Middle frontal gyrus (tissue), 1 donor: ENCODE measurements at regions not wholly inside any gene's neighbourhood (a gene's known extent, or its start where the extent isn't known, plus 50 kb on each side); places are given as distances from the start of the nearest gene placed in this dataset.
"Not testable (repeated sequence)": the region's sequence is repeated elsewhere in the genome, so short reads cannot be mapped to it uniquely, and the experiment has no call there.

Experiments used
- DNase-seq: peaks from one replicate; pipeline ENCODE4 v3.0.0-alpha.2; 2015; ENCODE audit warnings: low spot score; ENCODE audit errors: extremely low spot score

- no peak for DNase-seq
These were observed 338.6 kb upstream of the ZFP42 start for GRCh38 chr4:187656959-187657358.

- no peak for DNase-seq
These were observed 332.5 kb upstream of the ZFP42 start for GRCh38 chr4:187663076-187663475.

GRCh38 chr4:187664011-187664410 lies 331.6 kb upstream of the ZFP42 start:
- no peak for DNase-seq

GRCh38 chr4:187665086-187665485 lies 330.5 kb upstream of the ZFP42 start:
- no peak for DNase-seq

GRCh38 chr4:187666034-187666433 lies 329.5 kb upstream of the ZFP42 start:
- no peak for DNase-seq

GRCh38 chr4:187666697-187667494 lies 328.7 kb upstream of the ZFP42 start:
- no peak for DNase-seq

GRCh38 chr4:187668526-187669082 lies 327.0 kb upstream of the ZFP42 start:
- no peak for DNase-seq

GRCh38 chr4:187671521-187671920 lies 324.1 kb upstream of the ZFP42 start:
- DNase-seq: not testable (repeated sequence)

GRCh38 chr4:187671958-187672357 lies 323.6 kb upstream of the ZFP42 start:
- DNase-seq: not testable (repeated sequence)

- DNase-seq: not testable (repeated sequence)
These were observed 323.0 kb upstream of the ZFP42 start for GRCh38 chr4:187672526-187672925.

GRCh38 chr4:187679450-187679849 lies 316.1 kb upstream of the ZFP42 start:
- no peak for DNase-seq

GRCh38 chr4:187685247-187685646 lies 310.3 kb upstream of the ZFP42 start:
- no peak for DNase-seq

- no peak for DNase-seq
These were observed 307.9 kb upstream of the ZFP42 start for GRCh38 chr4:187687697-187688096.

GRCh38 chr4:187692626-187693025 lies 302.9 kb upstream of the ZFP42 start:
- no peak for DNase-seq

GRCh38 chr4:187695531-187695930 lies 300.0 kb upstream of the ZFP42 start:
- not testable (repeated sequence) for DNase-seq

- no peak for DNase-seq
These were observed 284.0 kb upstream of the ZFP42 start for GRCh38 chr4:187711586-187711985.

- DNase-seq: no peak
These were observed 280.6 kb upstream of the ZFP42 start for GRCh38 chr4:187714957-187715356.

GRCh38 chr4:187715466-187715865 lies 280.1 kb upstream of the ZFP42 start:
- DNase-seq: no peak

GRCh38 chr4:187724456-187724855 lies 271.1 kb upstream of the ZFP42 start:
- no peak for DNase-seq

- DNase-seq: no peak
These were observed 269.1 kb upstream of the ZFP42 start for GRCh38 chr4:187726485-187726884.

GRCh38 chr4:187732524-187732923 lies 263.0 kb upstream of the ZFP42 start:
- DNase-seq: no peak

- DNase-seq: no peak
These were observed 255.8 kb upstream of the ZFP42 start for GRCh38 chr4:187739771-187740170.

GRCh38 chr4:187744911-187745310 lies 250.7 kb upstream of the ZFP42 start:
- no peak for DNase-seq
